ENCODE measurements at regions not wholly inside any gene's neighbourhood (a gene's known extent, or its start where the extent isn't known, plus 50 kb on each side); places are given as distances from the start of the nearest gene placed in this dataset.

- TF ChIP-seq CTCF (IDR thresholded peaks at IDR 0.05) = no peak
- TF ChIP-seq POLR2A (IDR thresholded peaks at IDR 0.05) = no peak
Measured at GRCh38 chr21:35971824-35972223, 88.5 kb downstream of the SETD4 start.
